Cerebellar cortex (tissue), 1 donor: ENCODE measurements at regions not wholly inside any gene's neighbourhood (a gene's known extent, or its start where the extent isn't known, plus 50 kb on each side); places are given as distances from the start of the nearest gene placed in this dataset.
A peak's percentile ranks its signal among the peaks of the same experiment; 100 is the strongest.

Source experiments
- DNase-seq: peaks from one replicate; pipeline ENCODE4 v3.0.0-alpha.2; 2015; ENCODE audit warnings: low spot score

DNA sequence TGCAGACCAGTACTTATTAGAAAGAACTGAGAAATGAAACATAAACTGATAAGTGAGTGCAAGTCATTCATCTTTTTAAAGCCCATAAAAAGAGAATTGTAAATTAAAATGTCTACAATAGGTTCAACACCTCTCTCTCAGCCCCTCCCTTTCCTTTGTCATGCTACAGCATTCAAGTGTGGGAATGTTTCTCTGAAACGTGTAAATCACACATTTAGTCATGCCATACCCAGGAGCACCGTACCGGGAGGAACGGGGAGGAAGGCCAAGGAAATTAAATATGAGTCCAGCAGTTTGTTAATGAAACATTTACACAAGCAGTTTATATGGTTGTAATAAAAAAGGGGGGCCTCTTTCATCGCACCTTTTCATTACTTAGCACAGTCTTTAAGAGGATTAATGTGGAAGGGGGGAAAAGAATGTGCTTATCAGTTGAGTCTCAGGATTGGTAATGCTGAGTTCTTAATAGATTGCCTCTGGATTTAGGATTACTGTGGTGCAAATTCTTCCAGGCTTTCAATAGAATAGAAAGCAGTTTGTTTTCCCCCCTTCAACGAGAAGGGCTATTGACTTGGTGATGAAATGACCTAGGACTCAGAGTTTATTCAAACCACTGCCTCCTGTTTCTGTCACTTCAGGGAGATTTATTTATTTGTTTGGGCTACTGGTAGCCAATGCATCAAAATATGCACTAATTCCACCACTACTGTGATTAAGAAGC is 176.0 kb upstream of the ZNF608 start:
- no peak for DNase-seq

DNA sequence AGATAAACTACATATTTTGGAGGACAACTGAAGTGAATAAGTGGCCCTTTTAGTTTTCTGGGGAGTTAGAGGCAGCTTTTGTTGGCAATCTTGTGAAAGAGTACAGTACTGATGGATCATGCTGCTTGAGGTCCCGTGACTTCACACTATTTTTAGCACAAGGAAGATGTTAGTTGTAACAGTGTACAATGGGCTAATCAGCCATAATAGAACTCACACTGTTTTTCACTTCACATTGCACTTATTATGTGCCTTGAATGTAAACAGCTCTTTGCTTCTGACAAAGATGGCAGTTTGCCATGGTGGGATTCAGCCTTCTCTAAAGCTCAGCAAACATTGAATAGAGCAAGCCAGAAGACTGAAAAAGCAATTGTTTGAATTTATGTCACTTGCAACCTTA is 176.7 kb upstream of the ZNF608 start:
- DNase-seq = no peak

DNA sequence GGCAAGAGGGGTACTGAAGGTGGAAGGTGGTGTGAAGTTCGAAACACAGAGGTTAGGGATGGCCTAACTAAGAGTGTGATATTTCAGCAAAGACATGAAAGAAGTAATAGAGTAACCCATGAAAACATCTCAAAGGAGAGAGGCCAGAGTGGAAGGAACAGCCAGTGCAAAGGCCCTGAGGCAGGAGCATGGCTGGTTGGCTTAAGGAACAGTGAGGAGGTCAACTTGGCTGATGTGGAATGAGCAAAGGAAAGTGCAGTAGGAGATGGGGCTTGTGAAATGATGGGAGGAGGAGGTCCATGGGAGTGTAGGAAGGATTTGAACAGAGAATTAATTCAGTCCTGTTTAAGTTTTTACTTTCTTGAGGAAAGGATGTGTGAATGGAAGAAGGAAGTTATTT is 178.3 kb upstream of the ZNF608 start:
- DNase-seq = no peak

DNA sequence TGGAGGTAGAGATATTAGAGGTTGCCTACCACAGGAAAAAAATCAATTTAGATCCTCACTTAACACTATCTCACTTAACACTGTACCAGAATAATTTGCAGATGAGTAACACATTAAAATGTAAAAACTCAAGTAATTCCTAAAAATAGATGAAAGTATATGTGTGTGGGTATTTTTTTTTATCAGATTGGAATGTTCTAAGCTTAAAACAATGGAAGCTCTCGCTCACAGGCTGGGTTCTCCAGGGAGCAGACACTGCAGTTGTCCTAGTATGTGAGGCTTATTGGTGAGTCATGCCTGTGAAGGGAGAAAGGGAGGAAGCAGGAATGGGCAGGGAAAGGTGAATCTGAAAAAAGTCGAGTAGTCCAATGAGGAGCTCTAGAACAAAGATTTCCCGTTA is 181.3 kb upstream of the ZNF608 start:
- DNase-seq = no peak

DNA sequence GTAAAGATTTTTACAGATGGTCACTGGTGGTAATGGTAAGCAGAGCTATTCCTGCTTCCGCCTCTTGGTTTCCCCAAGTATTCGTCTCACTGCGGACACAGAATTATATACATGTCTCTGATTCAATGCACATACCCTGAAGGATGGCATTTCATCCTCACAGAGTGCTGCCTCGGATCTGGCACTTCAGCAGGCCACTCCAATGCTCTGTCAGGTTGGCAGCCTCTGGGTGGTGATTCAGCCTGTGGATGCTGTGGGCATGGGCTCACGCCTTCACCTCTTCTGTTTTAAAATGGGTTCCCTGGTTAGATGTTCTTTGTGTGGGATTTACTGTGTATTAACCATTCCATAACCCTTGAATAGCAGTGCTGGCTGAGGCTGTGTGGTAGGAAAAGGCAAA is 182.6 kb upstream of the ZNF608 start:
- DNase-seq = no peak

DNA sequence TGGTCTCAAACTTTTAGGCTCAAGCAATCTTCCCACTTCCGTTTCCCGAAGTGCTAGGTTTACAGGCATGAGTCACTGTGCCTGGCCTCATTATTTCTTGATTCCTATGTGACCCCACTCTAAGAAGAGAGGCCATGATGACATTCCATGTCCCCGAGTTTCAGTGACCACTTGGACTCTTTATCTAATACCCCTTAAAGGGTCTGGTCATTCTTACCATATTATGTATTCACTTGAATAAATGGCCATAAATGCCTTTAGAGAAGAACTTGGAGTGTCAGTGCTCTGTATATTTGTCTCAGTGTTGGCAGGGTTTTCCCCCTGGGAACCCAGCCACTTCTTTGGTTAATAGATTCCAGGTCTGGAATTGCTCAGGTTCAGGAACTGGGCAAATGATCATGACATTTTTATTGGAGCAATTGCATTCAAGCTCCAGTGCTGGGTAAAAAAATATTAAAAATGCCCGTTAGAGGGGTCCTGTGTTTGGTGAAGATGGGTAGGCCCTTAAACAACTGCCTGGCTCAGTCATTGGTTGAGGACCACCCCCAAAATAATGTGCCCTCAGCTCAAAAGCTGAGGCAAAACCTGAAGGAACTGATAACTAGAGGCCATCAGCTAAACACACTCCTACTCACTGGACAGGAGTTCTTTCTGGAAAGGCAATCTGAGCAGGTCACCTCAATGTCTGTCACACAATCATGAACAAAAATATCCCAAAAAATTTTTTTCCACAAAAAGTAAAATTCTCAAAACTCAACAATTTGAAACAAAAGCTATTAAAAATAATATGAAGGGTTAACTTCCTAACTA is 186.6 kb upstream of the ZNF608 start:
- DNase-seq = no peak

DNA sequence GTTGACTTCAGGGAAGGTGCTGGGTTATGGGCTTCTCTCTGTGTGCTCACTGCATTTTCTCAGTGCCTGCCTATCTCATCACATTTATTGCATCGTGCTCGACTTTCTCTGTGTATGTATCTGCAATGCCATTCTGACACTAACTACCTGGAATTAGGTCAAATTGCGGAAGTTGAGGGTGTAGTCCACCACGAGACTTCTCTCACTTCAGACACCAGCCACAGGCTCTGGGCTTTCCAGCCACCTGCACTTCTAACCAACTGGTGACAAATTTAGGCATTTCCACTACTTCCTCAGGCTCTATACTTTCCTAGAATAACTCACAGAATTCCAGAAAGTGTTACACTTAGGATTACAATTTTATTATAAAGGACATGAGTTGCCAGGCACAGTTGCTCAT is 188.6 kb upstream of the ZNF608 start:
- DNase-seq = no peak

DNA sequence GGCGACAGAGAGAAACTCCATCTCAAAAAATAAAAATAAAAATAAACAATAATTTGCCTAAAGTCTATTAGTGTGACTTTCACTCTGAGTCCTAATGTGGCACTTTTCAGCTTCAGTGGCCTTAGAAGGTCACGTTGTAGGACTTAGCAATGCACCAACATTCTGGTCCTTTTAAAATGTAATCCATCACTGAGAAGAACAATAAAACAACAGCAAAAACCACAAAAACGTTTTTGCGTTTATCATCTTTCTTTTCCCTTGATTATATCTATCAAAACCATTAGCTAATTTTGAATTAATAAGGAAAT is 190.1 kb upstream of the ZNF608 start:
- no peak for DNase-seq

DNA sequence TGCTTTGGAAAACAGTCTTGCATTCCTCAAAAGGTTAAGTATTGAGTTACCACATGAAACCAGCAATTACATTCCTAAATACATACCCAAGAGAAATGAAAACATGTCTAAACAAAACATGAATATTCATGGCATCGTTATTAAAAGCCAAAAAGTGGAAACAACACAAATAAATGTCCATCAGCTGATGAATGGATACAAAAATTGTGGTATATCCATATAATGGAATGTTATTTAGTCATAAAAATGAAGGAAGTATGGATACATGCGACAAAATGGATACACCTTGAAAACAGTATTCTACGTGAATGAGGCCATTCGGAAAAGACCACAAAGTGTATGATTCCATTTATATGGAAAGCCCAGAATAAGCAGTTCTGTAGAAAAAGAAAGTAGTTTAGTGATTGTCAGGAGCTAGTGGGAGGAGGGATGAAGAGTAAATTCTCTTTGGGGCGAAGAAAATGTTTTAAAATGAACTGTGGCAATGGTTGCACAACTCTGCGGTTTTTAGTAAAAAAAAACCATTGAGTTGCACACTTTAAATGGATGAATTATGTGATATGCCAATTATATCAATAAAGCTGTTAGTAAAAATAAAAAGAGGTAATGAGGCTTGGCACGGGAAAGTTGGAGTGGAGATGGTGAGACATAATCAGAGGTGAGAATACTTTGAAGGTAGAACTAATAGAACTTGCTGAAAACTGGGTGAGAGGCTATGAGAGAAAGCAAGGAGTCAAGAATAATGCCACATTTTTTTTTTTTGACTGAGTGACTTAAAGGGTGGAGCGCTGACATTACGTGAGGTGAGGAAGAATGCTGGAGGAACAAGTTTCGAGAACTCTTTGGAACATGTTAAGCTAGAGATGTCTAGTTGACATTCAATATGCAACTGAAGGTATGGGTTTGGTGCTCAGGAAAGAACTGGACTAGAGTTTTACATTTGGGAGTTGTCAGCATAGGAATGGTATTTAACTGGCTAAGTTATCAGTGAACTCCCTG is 194.9 kb upstream of the ZNF608 start:
- no peak for DNase-seq

DNA sequence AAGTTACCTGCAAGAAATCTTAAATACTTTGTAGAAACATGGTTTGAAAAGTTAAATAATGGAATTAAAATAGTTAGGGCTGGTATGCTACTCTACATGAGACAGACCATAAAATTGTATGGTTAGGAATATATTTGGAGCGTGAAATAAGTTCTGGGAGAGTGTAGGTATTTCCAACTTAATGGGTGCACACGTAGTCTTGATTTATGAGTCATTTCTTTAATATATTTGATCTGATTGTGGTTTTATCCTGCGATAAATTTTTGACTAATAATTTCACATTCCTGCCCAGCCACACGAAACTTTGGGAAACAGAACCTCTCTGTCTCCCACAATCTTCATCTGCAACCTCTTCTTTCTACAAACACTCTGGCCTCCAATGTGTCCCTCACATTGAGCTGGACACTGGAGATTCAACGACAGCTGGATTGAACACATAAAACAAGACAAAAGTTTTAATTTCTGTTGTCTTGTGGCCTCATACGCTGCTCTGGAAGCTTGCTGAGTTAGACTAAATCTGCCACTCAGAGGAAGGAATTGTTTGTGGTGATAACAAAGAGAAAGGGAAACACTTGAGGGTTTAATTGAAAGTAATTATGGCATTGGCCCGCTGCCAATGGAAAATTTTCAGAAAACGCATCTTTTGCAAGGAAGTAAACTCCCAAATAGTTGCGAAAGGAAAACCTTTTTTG is 201.8 kb upstream of the ZNF608 start:
- no peak for DNase-seq

DNA sequence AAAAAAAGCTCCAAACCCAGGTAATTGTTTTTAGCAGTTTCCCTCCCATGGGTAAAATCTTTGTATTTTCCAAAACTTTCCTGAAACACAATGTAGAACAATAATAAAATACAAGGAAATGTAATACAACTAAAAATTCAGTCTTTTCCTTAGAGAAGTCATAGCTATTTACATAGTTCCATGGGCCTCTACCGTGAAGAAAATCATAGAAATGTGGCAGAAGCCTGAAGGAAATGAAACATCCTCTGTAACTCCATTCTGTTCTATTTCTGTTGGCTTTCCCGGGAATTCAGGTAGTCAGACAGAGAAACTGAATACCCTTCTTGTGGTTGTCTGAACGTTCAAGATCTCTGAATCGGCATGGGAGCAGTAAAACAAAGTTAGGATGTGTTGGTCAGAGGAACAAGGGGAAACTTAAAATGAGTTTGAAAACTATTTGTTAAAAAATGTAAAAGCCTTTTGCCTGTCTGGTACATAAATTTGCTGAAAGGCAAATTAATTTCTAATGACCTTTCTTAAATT is 202.4 kb upstream of the ZNF608 start:
- no peak for DNase-seq

DNA sequence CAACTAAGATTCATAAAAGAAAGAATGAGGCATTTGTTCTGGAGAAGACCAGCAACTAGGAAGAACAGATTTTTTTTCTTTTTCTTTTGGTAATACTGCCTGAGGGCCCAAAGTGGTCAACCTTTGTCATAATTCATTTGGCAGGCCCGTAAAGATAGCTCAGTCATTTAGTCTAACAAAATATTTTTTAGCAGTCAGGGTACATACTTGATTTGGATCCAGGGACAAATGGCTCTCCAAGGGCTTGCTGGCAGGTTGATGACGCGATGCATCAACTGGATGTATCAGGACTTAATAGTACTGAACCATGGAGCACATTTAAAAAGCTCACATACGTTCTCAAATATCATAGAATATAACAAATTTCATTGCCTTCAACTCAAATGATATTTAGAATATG is 203.4 kb upstream of the ZNF608 start:
- no peak for DNase-seq

DNA sequence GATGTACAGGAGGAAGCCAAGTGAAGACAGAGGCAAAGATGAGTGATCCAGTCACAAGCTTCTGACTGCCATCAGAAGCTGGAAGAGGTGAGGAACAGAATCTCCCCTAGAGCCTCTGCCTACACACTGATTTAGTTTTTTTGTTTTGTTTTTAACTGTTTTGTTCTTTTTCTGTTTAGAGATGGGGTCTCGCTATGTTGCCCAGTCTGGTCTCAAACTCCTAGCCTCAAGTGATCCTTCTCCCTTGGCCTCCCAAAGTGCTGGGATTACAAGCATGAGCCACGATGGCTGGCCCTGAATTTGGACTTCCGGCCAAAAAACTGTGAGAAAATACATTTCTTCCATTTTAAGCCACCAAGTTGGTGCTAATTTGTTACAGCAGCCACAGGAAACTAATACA is 204.7 kb upstream of the ZNF608 start:
- no peak for DNase-seq

DNA sequence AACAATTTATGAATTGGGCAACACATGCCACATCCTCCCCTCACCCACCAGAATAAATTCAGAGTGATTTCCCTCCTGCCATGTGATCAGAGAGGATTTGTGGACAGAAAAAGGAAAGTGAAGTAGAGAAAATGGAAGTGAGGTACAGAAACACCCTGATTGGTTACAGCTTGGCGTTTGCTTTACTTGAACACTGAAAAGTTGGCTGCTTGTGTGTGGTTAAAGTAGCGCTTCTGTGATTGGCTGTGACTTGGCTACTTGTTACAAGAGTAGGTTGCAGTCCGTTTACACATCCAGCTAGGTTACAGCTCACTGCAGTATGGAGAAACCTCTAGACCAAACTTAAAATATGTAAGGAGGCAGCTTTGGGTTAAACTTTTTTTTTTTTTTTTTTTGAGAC is 205.2 kb upstream of the ZNF608 start:
- no peak for DNase-seq

DNA sequence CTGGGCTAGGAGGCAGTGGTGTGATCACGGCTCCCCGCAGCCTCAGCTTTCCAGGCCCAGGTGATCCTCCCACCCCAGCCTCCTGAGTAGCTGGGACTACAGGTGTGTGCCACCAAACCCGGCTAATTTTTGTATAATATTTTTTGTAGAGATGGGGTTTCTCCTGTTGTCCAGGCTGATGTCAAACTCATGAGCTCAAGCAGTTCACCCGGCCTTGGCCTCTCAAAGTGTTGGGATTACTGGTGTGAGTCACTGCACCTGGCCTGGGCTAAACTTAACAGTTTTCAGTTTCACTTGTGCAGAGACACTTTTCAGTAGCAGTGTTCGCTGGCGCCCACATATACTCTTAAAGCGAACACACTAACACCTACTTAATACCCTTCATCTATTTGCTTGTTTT is 205.6 kb upstream of the ZNF608 start:
- no peak for DNase-seq

DNA sequence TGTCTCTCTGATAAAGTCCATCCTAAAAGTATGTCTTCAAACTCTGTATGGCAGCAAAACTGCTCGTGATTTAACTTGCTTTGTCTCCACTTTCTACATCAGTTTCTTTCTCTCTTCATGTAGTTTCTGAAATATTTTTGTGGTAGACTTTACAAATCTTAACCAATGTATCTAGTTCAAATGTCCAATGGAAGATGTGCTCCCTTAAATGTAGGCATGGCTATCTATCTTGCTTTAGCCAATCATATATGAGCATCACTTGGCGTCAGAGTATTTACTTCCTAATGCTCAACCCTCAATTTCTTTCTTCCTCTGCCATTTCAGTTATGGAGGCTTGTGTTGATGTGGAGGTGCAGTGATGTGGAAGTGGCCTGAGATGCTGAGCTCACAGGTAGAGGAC is 206.1 kb upstream of the ZNF608 start:
- DNase-seq = no peak

DNA sequence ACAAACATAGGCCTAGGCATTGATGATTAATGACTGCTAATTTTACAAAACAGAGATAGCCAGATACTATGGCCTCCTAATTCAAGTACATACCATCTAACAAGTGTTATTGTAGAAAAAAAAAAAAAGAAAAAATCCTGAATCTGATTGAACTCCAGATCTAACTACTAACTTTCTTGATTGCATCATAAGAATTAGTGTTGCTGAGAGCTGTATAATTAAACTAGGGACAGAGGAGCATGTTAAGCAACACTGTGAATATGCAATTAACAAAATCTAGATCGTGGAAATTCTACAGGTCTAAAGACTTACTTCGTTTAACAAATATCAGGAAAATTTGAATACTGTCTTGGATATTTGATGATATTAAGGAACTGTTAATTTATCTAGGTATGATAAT is 208.3 kb upstream of the ZNF608 start:
- no peak for DNase-seq

DNA sequence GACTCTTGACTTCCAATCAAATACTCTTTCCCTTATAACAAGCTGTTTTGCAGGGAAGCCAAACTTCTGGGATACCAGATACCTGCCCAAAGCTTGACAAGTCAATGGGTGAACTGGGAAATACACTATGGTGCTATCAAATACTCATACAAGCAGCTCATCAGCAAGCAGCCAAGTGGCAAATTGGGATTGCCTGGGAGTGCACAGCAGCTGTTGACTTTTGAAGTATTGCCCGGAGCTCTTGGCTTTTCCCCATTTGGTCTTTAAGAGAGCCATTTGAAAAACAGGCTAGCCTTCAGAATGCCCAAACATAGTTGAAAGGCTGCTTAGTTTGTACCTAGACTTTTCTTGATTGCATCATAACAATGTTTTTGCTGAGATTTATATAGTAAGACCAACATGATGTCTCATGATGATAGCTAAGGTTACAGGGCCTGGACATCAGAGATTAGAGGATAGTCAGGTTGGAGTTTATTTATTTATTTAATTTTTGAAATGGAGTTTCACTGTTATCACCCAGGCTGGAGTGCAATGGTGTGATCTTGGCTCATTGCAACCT is 210.1 kb upstream of the ZNF608 start:
- DNase-seq = peak; percentile 77

DNA sequence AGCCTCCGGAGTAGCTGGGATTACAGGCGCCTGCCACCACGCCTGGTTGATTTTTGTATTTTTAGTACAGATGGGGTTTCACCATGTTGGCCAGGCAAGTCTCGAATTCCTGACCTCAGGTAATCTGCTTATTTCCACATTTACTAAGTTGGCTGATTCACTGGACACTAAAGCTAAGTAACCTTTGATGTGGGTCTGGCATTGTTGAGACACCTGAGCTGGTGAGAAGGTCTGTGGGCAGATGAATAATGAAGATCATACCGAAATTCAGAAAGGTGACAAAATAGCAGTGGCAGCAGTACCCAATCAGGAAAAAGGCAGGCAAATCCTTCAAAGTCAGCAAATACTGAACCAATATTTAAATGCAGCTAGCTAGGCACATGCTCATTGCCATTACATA is 210.6 kb upstream of the ZNF608 start:
- DNase-seq = no peak

DNA sequence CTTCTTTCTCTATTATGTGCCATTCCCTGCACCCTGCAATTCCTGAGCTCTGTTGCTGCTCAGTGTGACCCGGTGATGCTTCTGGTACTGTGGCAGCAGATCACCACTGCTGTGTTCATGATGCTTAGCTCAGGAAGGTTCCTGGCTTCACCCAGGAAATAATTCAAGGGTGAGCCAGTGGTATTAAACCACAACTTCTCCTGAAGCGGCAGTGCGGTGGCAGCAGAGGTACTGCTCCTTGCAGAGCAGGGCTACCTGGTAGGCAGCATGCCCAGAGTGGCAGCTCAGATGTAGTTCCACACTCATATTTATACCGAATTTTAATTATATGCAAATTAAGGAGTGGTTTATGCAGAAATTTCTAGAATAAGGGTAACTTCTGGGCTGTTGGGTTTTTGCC is 213.8 kb upstream of the ZNF608 start:
- no peak for DNase-seq

DNA sequence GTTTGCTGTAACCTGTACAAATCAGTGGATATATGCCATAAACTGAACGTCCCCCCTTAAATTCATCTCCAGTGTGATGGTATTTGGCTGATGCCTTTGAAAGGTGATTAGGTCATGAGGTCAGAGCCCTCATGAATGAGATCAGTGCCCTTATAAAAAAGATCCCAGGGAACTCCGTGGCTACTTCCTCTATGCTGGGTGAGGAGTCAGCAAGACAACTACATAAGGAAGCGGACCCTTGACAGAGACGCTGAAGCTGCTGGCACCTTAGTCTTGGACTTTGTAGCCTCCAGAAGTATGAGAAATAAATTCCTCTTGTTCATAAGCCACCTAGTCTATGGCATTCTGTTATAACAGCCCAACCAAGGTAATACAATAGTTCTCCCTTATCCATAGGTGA is 215.1 kb upstream of the ZNF608 start:
- DNase-seq = no peak

DNA sequence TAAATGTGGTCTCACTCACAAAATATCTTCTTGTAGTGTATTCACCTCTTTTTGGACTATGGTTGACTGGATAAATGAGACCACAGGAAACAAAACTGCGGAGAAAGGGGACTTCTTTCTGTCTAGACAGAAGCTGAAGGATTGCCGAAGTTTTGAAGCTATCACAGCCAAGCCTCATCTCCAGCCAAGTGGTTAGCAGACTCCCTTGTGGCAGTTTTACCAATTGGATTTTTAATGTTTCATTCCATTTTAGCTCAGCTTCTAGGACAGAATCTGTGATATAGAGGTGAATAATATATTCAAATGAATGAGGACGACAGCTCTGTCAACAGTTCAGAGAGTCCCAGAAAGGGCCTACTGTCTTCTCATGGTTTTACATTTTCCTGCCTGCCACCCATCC is 215.7 kb upstream of the ZNF608 start:
- no peak for DNase-seq
